ENCODE measurements at regions not wholly inside any gene's neighbourhood (a gene's known extent, or its start where the extent isn't known, plus 50 kb on each side); places are given as distances from the start of the nearest gene placed in this dataset.
"Not testable (repeated sequence)": the region's sequence is repeated elsewhere in the genome, so short reads cannot be mapped to it uniquely, and the experiment has no call there.

DNA sequence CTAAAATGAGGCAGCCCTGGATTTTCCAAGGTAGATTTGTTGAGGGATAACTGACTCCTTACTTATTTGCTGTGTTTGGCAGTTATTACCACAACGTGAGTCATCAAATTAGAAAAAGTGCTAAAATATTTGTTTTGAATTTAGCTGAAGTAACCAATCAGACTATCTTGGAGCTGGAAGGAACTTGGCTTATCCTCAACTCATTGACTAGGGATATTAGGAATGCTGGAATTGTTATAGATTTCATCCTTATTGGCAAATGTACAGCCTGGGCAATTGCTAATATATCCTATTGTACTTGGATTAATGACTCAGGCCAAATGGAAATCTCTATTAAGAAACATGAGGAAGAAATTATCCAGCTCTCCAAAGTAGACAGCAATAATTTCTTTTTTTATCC, 1189.0 kb upstream of the LRRN3 start:
- in situ Hi-C loops (cut with HindIII; ENCODE audit: extremely low pct_ligation_motif_present, low pct_unique_long_range_greater_than_20kb) = no loop called here
- intact Hi-C loops (cut with micrococcal nuclease; ENCODE audit: unreplicated experiment) = no loop called here
- Histone ChIP-seq H3K4me2 (ENCODE audit: low read depth, low read length) (no peak overlapping the region), H2AFZ (ENCODE audit: low read length) (no peak overlapping the region), H3K9me3 (ENCODE audit: low read length) (no peaks in the 10 kb centered on the region), H4K20me1 (ENCODE audit: insufficient read depth, low read length) (no peaks in the 10 kb centered on the region), H3K9ac (ENCODE audit: insufficient read depth, low read depth, low read length) (no peak overlapping the region), H3K4me3 (replicated peaks in 1 of 3; ENCODE audit: insufficient read depth in 1 of 3, low read depth in 2 of 3, low read length in 3 of 3) (no peak overlapping the region), H3K27ac (ENCODE audit: extremely low read length, insufficient read depth, low read length) (no peak overlapping the region), H3K4me1 (ENCODE audit: insufficient read depth, low read length) (no peaks in the 10 kb centered on the region), H3K79me2 (ENCODE audit: insufficient read depth, low read length) (no peaks in the 10 kb centered on the region), H3K27me3 (ENCODE audit: control insufficient read depth in 1 of 2, insufficient read depth in 2 of 2, low read length in 2 of 2) (no peaks in the 10 kb centered on the region), H3K36me3 (replicated peaks in 1 of 2; ENCODE audit: control insufficient read depth in 1 of 2, insufficient read depth in 2 of 2, low read length in 2 of 2) (no peaks in the 10 kb centered on the region)
- BruUV-seq (replicated peaks) = no TSS peak
- no peak for ATAC-seq
- no peak for DNase-seq (ENCODE audit: low spot score)
- 0% methylated on average over 1 of the region's 1 CpG for WGBS (ENCODE audit: low lambda C conversion rate)
- ChIA-PET CTCF (ENCODE audit: low intra/inter-chr PET ratio, low total read pairs) (no interaction called here), POLR2A (no interaction called here)
- no peak for FAIRE-seq
- no peak for TF ChIP-seq ZNF660 (CRISPR knock-in tag; IDR thresholded peaks at IDR 0.05; ENCODE audit: borderline replicate concordance, low read depth)

DNA sequence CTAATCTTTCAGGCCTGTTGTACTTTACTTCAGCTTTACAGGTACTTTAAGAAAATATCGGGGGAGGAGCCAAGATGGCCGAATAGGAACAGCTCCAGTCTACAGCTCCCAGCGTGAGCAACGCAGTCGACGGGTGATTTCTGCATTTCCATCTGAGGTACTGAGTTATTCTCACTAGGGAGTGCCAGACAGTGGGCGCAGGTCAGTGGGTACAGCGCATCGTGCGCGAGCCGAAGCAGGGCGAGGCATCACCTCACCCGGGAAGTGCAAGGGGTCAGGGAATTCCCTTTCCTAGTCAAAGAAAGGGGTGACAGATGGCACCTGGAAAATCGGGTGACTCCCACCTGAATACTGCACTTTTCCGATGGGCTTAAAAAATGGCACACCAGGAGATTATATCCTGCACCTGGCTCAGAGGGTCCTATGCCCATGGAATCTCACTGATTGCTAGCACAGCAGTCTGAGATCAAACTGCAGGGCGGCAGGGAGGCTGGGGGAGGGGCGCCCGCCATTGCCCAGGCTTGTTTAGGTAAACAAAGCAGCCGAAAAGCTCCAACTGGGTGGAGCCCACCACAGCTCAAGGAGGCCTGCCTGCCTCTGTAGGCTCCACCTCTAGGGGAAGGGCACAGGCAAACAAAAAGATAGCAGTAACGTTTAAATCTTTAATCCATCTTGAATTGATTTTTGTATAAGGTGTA, 1185.4 kb upstream of the LRRN3 start:
- not testable (repeated sequence) for BruUV-seq (replicated peaks)

DNA sequence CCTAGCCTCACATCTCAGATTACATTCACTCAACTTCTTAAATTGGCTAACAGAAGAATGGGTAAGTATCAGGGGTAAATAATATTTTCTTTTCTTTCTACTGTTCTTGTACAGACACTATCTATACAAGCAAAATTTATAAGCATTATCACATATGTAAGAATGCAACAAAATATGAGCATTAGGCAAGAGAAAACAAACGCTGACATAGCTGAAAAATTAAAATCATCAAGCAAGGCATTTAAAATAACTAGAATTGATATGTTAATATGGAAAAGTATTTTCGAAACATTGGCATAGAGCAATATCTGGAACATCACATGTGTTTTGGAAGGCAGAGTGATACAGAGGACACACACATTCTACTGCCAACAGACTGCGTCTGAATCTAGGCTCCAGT, 1175.3 kb upstream of the LRRN3 start:
- Histone ChIP-seq H3K27me3 (ENCODE audit: control insufficient read depth in 1 of 2, insufficient read depth in 2 of 2, low read length in 2 of 2) (no peaks in the 10 kb centered on the region), H4K20me1 (ENCODE audit: insufficient read depth, low read length) (no peaks in the 10 kb centered on the region), H3K4me1 (ENCODE audit: insufficient read depth, low read length) (no peaks in the 10 kb centered on the region), H3K36me3 (replicated peaks in 1 of 2; ENCODE audit: control insufficient read depth in 1 of 2, insufficient read depth in 2 of 2, low read length in 2 of 2) (no peaks in the 10 kb centered on the region), H3K4me2 (ENCODE audit: low read depth, low read length) (no peak overlapping the region), H2AFZ (ENCODE audit: low read length) (no peak overlapping the region), H3K4me3 (replicated peaks in 1 of 3; ENCODE audit: insufficient read depth in 1 of 3, low read depth in 2 of 3, low read length in 3 of 3) (no peak overlapping the region), H3K79me2 (ENCODE audit: insufficient read depth, low read length) (no peaks in the 10 kb centered on the region), H3K27ac (ENCODE audit: extremely low read length, insufficient read depth, low read length) (no peak overlapping the region), H3K9me3 (ENCODE audit: low read length) (no peaks in the 10 kb centered on the region), H3K9ac (ENCODE audit: insufficient read depth, low read depth, low read length) (no peak overlapping the region)
- TF ChIP-seq NR3C1 (CRISPR knock-in tag; IDR thresholded peaks at IDR 0.05) (no peak), NFKBIZ (CRISPR knock-in tag; IDR thresholded peaks at IDR 0.05) (no peak), ZNF644 (CRISPR knock-in tag; IDR thresholded peaks at IDR 0.05; ENCODE audit: low read depth) (no peak), MAFF (IDR thresholded peaks at IDR 0.05; ENCODE audit: low read depth, low read length) (0 out of 2 replicates have a peak, but pooled peaks have one; percentile 31), MAFK (conservative IDR thresholded peaks at IDR 0.05 in 1 of 2, IDR thresholded peaks at IDR 0.05 in 1 of 2; ENCODE audit: low read length in 2 of 2) (peak; percentile 36 to 62; a peak in 3 of 4 replicates)
- TF ChIP-seq, protein P1, sequence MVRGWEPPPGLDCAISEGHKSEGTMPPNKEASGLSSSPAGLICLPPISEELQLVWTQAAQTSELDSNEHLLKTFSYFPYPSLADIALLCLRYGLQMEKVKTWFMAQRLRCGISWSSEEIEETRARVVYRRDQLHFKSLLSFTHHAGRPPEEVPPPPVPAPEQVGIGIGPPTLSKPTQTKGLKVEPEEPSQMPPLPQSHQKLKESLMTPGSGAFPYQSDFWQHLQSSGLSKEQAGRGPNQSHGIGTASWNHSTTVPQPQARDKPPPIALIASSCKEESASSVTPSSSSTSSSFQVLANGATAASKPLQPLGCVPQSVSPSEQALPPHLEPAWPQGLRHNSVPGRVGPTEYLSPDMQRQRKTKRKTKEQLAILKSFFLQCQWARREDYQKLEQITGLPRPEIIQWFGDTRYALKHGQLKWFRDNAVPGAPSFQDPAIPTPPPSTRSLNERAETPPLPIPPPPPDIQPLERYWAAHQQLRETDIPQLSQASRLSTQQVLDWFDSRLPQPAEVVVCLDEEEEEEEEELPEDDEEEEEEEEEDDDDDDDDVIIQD (CRISPR knock-in tag; IDR thresholded peaks at IDR 0.05; ENCODE audit: low read depth) = no peak
- intact Hi-C loops (cut with micrococcal nuclease; ENCODE audit: unreplicated experiment) (loop anchor here (10.0 kb wide), 1 partner anchor 1219 kb away; no protein-coding TSS in a partner anchor), in situ Hi-C loops (cut with HindIII; ENCODE audit: extremely low pct_ligation_motif_present, low pct_unique_long_range_greater_than_20kb) (no loop called here)
- no TSS peak for BruUV-seq (replicated peaks)
- WGBS (ENCODE audit: low lambda C conversion rate) = 37% methylated on average over 3 of the region's 3 CpGs
- ATAC-seq (no peak), DNase-seq (ENCODE audit: low spot score) (no peak), FAIRE-seq (no peak)
- CTCF ChIA-PET (ENCODE audit: low intra/inter-chr PET ratio, low total read pairs) = no interaction called here
- POLR2A ChIA-PET = no interaction called here

More for the DNA sequence above, 1185.4 kb upstream of the LRRN3 start:
- H2AFZ ChIP-seq (ENCODE audit: low read length); intact Hi-C loops (cut with micrococcal nuclease; ENCODE audit: unreplicated experiment); H3K9me3 ChIP-seq (ENCODE audit: low read length); H3K4me2 ChIP-seq (ENCODE audit: low read depth, low read length); POLR2A ChIA-PET; ATAC-seq; H3K36me3 ChIP-seq (replicated peaks in 1 of 2; ENCODE audit: control insufficient read depth in 1 of 2, insufficient read depth in 2 of 2, low read length in 2 of 2); CTCF ChIA-PET (ENCODE audit: low intra/inter-chr PET ratio, low total read pairs); H3K27me3 ChIP-seq (ENCODE audit: control insufficient read depth in 1 of 2, insufficient read depth in 2 of 2, low read length in 2 of 2); H3K27ac ChIP-seq (ENCODE audit: extremely low read length, insufficient read depth, low read length); H4K20me1 ChIP-seq (ENCODE audit: insufficient read depth, low read length); FAIRE-seq; H3K9ac ChIP-seq (ENCODE audit: insufficient read depth, low read depth, low read length); H3K4me1 ChIP-seq (ENCODE audit: insufficient read depth, low read length); H3K4me3 ChIP-seq (replicated peaks in 1 of 3; ENCODE audit: insufficient read depth in 1 of 3, low read depth in 2 of 3, low read length in 3 of 3); DNase-seq (ENCODE audit: low spot score); in situ Hi-C loops (cut with HindIII; ENCODE audit: extremely low pct_ligation_motif_present, low pct_unique_long_range_greater_than_20kb); H3K79me2 ChIP-seq (ENCODE audit: insufficient read depth, low read length): not testable (repeated sequence)
- 19% methylated on average over 11 of the region's 21 CpGs for WGBS (ENCODE audit: low lambda C conversion rate)
